ENCODE measurements at regions not wholly inside any gene's neighbourhood (a gene's known extent, or its start where the extent isn't known, plus 50 kb on each side); places are given as distances from the start of the nearest gene placed in this dataset.

- intact Hi-C loops (cut with micrococcal nuclease) = no loop called here
- H3K27me3 ChIP-seq (ENCODE audit: insufficient read depth, low read length) = no peaks in the 10 kb centered on the region
- no peak overlapping the region for H3K4me3 ChIP-seq (ENCODE audit: low read length in 2 of 2)
- ChIA-PET CTCF (ENCODE audit: partially characterized antibody) (no interaction called here), POLR2A (ENCODE audit: partially characterized antibody) (no interaction called here)
- Mint-ChIP-seq H3K9me3 (peaks cover 0 to 3% (median 0%) of the 10 kb centered on the region in 8 donors), H3K27me3 (peaks cover 0 to 2% of the 10 kb centered on the region in 2 donors), H3K4me1 (no peaks in the 10 kb centered on the region), H3K4me3 (no peak overlapping the region), H3K27ac (no peak overlapping the region), H3K36me3 (no peaks in the 10 kb centered on the region)
- no peaks in the 10 kb centered on the region for H3K36me3 ChIP-seq (ENCODE audit: insufficient read depth, low read length)
- H3K4me1 ChIP-seq (ENCODE audit: insufficient read depth, low read length) = no peaks in the 10 kb centered on the region
- H3K9me3 ChIP-seq (ENCODE audit: control insufficient read depth in 1 of 2, low read length in 2 of 2) = no peaks in the 10 kb centered on the region
- no peak for DNase-seq
- no peak overlapping the region for H3K27ac ChIP-seq (ENCODE audit: low read depth, low read length)
Observed at GRCh38 chr6:98593676-98594075, 240.7 kb upstream of the POU3F2 start.

- Histone ChIP-seq H3K36me3 (ENCODE audit: insufficient read depth, low read length) (no peaks in the 10 kb centered on the region), H3K4me3 (ENCODE audit: low read length in 2 of 2) (no peak overlapping the region), H3K4me1 (ENCODE audit: insufficient read depth, low read length) (no peaks in the 10 kb centered on the region), H3K27me3 (ENCODE audit: insufficient read depth, low read length) (no peaks in the 10 kb centered on the region), H3K27ac (ENCODE audit: low read depth, low read length) (no peak overlapping the region), H3K9me3 (ENCODE audit: control insufficient read depth in 1 of 2, low read length in 2 of 2) (no peaks in the 10 kb centered on the region)
- Mint-ChIP-seq H3K27me3 (peaks cover 0 to 2% of the 10 kb centered on the region in 2 donors), H3K36me3 (no peaks in the 10 kb centered on the region), H3K4me1 (no peaks in the 10 kb centered on the region), H3K27ac (no peak overlapping the region), H3K9me3 (peaks cover 0 to 4% (median 2%) of the 10 kb centered on the region in 8 donors), H3K4me3 (no peak overlapping the region)
- CTCF ChIA-PET (ENCODE audit: partially characterized antibody) = no interaction called here
- POLR2A ChIA-PET (ENCODE audit: partially characterized antibody) = no interaction called here
- intact Hi-C loops (cut with micrococcal nuclease) = no loop called here
- no peak for DNase-seq
Observed at GRCh38 chr6:98601716-98602115, 232.7 kb upstream of the POU3F2 start.

GRCh38 chr6:98605705-98606104 is 228.7 kb upstream of the POU3F2 start:
- Mint-ChIP-seq H3K27ac (no peak overlapping the region), H3K9me3 (peaks cover 0 to 4% (median under 1%) of the 10 kb centered on the region in 8 donors), H3K4me3 (no peak overlapping the region), H3K4me1 (no peaks in the 10 kb centered on the region), H3K36me3 (no peaks in the 10 kb centered on the region), H3K27me3 (peaks cover 0 to 2% of the 10 kb centered on the region in 2 donors)
- Histone ChIP-seq H3K36me3 (ENCODE audit: insufficient read depth, low read length) (no peaks in the 10 kb centered on the region), H3K27ac (ENCODE audit: low read depth, low read length) (no peak overlapping the region), H3K4me1 (ENCODE audit: insufficient read depth, low read length) (no peaks in the 10 kb centered on the region), H3K9me3 (ENCODE audit: control insufficient read depth in 1 of 2, low read length in 2 of 2) (no peaks in the 10 kb centered on the region), H3K4me3 (ENCODE audit: low read length in 2 of 2) (no peak overlapping the region), H3K27me3 (ENCODE audit: insufficient read depth, low read length) (no peaks in the 10 kb centered on the region)
- ChIA-PET CTCF (ENCODE audit: partially characterized antibody) (no interaction called here), POLR2A (ENCODE audit: partially characterized antibody) (interaction anchor here (0.6 kb wide), 1 partner anchor 167 kb away, joined by 3 read pairs; no protein-coding TSS in a partner anchor)
- no peak for DNase-seq
- intact Hi-C loops (cut with micrococcal nuclease) = no loop called here

- H3K36me3 ChIP-seq (ENCODE audit: insufficient read depth, low read length) = no peaks in the 10 kb centered on the region
- peaks cover 0 to 3% (median 0%) of the 10 kb centered on the region in 8 donors for H3K9me3 Mint-ChIP-seq
- ChIA-PET CTCF (ENCODE audit: partially characterized antibody) (no interaction called here), POLR2A (ENCODE audit: partially characterized antibody) (no interaction called here)
- H3K27me3 ChIP-seq (ENCODE audit: insufficient read depth, low read length) = no peaks in the 10 kb centered on the region
- intact Hi-C loops (cut with micrococcal nuclease) = no loop called here
- H3K4me1 Mint-ChIP-seq = no peaks in the 10 kb centered on the region
- no peaks in the 10 kb centered on the region for H3K4me1 ChIP-seq (ENCODE audit: insufficient read depth, low read length)
- no peak overlapping the region for H3K27ac ChIP-seq (ENCODE audit: low read depth, low read length)
- no peak overlapping the region for H3K4me3 Mint-ChIP-seq
- no peaks in the 10 kb centered on the region for H3K9me3 ChIP-seq (ENCODE audit: control insufficient read depth in 1 of 2, low read length in 2 of 2)
- H3K4me3 ChIP-seq (ENCODE audit: low read length in 2 of 2) = no peak overlapping the region
- H3K36me3 Mint-ChIP-seq = no peaks in the 10 kb centered on the region
- DNase-seq = no peak
- no peak overlapping the region for H3K27ac Mint-ChIP-seq
- peaks cover 0 to 2% of the 10 kb centered on the region in 2 donors for H3K27me3 Mint-ChIP-seq
Observed at GRCh38 chr6:98627129-98627775, 207.1 kb upstream of the POU3F2 start.

- Histone ChIP-seq H3K27ac (ENCODE audit: low read depth, low read length) (no peak overlapping the region), H3K4me1 (ENCODE audit: insufficient read depth, low read length) (no peaks in the 10 kb centered on the region), H3K36me3 (ENCODE audit: insufficient read depth, low read length) (no peaks in the 10 kb centered on the region), H3K4me3 (ENCODE audit: low read length in 2 of 2) (no peak overlapping the region), H3K9me3 (ENCODE audit: control insufficient read depth in 1 of 2, low read length in 2 of 2) (no peaks in the 10 kb centered on the region), H3K27me3 (ENCODE audit: insufficient read depth, low read length) (no peaks in the 10 kb centered on the region)
- no peaks in the 10 kb centered on the region for H3K4me1 Mint-ChIP-seq
- ChIA-PET POLR2A (ENCODE audit: partially characterized antibody) (no interaction called here), CTCF (ENCODE audit: partially characterized antibody) (no interaction called here)
- H3K4me3 Mint-ChIP-seq = no peak overlapping the region
- no peaks in the 10 kb centered on the region for H3K36me3 Mint-ChIP-seq
- H3K9me3 Mint-ChIP-seq = peaks cover 0 to 2% (median 0%) of the 10 kb centered on the region in 8 donors
- intact Hi-C loops (cut with micrococcal nuclease) = no loop called here
- DNase-seq = no peak
- peaks cover 0 to 2% of the 10 kb centered on the region in 2 donors for H3K27me3 Mint-ChIP-seq
- H3K27ac Mint-ChIP-seq = no peak overlapping the region
Observed at GRCh38 chr6:98633886-98634285, 200.5 kb upstream of the POU3F2 start.

GRCh38 chr6:98634569-98634968 is 199.8 kb upstream of the POU3F2 start:
- CTCF ChIA-PET (ENCODE audit: partially characterized antibody) = no interaction called here
- intact Hi-C loops (cut with micrococcal nuclease) = no loop called here
- no peaks in the 10 kb centered on the region for H3K4me1 Mint-ChIP-seq
- no peaks in the 10 kb centered on the region for H3K36me3 Mint-ChIP-seq
- no peak overlapping the region for H3K4me3 Mint-ChIP-seq
- H3K9me3 ChIP-seq (ENCODE audit: control insufficient read depth in 1 of 2, low read length in 2 of 2) = no peaks in the 10 kb centered on the region
- no peak for DNase-seq
- no peak overlapping the region for H3K27ac Mint-ChIP-seq
- no peaks in the 10 kb centered on the region for H3K4me1 ChIP-seq (ENCODE audit: insufficient read depth, low read length)
- no peak overlapping the region for H3K27ac ChIP-seq (ENCODE audit: low read depth, low read length)
- POLR2A ChIA-PET (ENCODE audit: partially characterized antibody) = no interaction called here
- H3K27me3 ChIP-seq (ENCODE audit: insufficient read depth, low read length) = no peaks in the 10 kb centered on the region
- H3K9me3 Mint-ChIP-seq = peaks cover 0 to 2% (median 0%) of the 10 kb centered on the region in 8 donors
- no peaks in the 10 kb centered on the region for H3K36me3 ChIP-seq (ENCODE audit: insufficient read depth, low read length)
- no peak overlapping the region for H3K4me3 ChIP-seq (ENCODE audit: low read length in 2 of 2)
- H3K27me3 Mint-ChIP-seq = peaks cover 0 to 2% of the 10 kb centered on the region in 2 donors

GRCh38 chr6:98635191-98635590 is 199.2 kb upstream of the POU3F2 start:
- Histone ChIP-seq H3K4me3 (ENCODE audit: low read length in 2 of 2) (no peak overlapping the region), H3K27me3 (ENCODE audit: insufficient read depth, low read length) (no peaks in the 10 kb centered on the region), H3K36me3 (ENCODE audit: insufficient read depth, low read length) (no peaks in the 10 kb centered on the region), H3K27ac (ENCODE audit: low read depth, low read length) (no peak overlapping the region), H3K9me3 (ENCODE audit: control insufficient read depth in 1 of 2, low read length in 2 of 2) (no peaks in the 10 kb centered on the region), H3K4me1 (ENCODE audit: insufficient read depth, low read length) (no peaks in the 10 kb centered on the region)
- intact Hi-C loops (cut with micrococcal nuclease) = no loop called here
- Mint-ChIP-seq H3K4me3 (no peak overlapping the region), H3K9me3 (peaks cover 0 to 2% (median 0%) of the 10 kb centered on the region in 8 donors), H3K36me3 (no peaks in the 10 kb centered on the region), H3K27ac (no peak overlapping the region), H3K4me1 (no peaks in the 10 kb centered on the region), H3K27me3 (peaks cover 0 to 2% of the 10 kb centered on the region in 2 donors)
- DNase-seq = no peak
- ChIA-PET POLR2A (ENCODE audit: partially characterized antibody) (no interaction called here), CTCF (ENCODE audit: partially characterized antibody) (no interaction called here)

- Mint-ChIP-seq H3K9me3 (no peaks in the 10 kb centered on the region), H3K27me3 (no peaks in the 10 kb centered on the region), H3K36me3 (no peaks in the 10 kb centered on the region), H3K27ac (no peak overlapping the region), H3K4me1 (no peaks in the 10 kb centered on the region), H3K4me3 (no peak overlapping the region)
- intact Hi-C loops (cut with micrococcal nuclease) = no loop called here
- Histone ChIP-seq H3K4me1 (ENCODE audit: insufficient read depth, low read length) (no peaks in the 10 kb centered on the region), H3K27ac (ENCODE audit: low read depth, low read length) (no peak overlapping the region), H3K9me3 (ENCODE audit: control insufficient read depth in 1 of 2, low read length in 2 of 2) (no peaks in the 10 kb centered on the region), H3K4me3 (ENCODE audit: low read length in 2 of 2) (no peak overlapping the region), H3K36me3 (ENCODE audit: insufficient read depth, low read length) (no peaks in the 10 kb centered on the region), H3K27me3 (ENCODE audit: insufficient read depth, low read length) (no peaks in the 10 kb centered on the region)
- DNase-seq = no peak
- ChIA-PET POLR2A (ENCODE audit: partially characterized antibody) (no interaction called here), CTCF (ENCODE audit: partially characterized antibody) (no interaction called here)
Observed at GRCh38 chr6:98636941-98637340, 197.4 kb upstream of the POU3F2 start.

Measured in CD4-positive, alpha-beta memory T cell (primary cell).